ENCODE measurements at regions not wholly inside any gene's neighbourhood (a gene's known extent, or its start where the extent isn't known, plus 50 kb on each side); places are given as distances from the start of the nearest gene placed in this dataset.

GRCh38 chr14:79967453-79967852 is 243.9 kb downstream of the DIO2 start:
- Histone ChIP-seq H3K4me1 (no peaks in the 10 kb centered on the region), H3K4me3 (no peak overlapping the region), H3K27ac (no peak overlapping the region), H3K36me3 (replicated peaks in 1 of 2; ENCODE audit: insufficient read depth in 1 of 2, low read depth in 2 of 2) (no peaks in the 10 kb centered on the region), H3K27me3 (no peaks in the 10 kb centered on the region), H3K9me3 (no peaks in the 10 kb centered on the region)
- TF ChIP-seq POLR2A (IDR thresholded peaks at IDR 0.05) (no peak), CTCF (IDR thresholded peaks at IDR 0.05) (no peak)
- ATAC-seq (no peak), DNase-seq (no peak)
- 39 to 51% methylated on average over 2 of the region's 2 CpGs for WGBS, 2 donors
- intact Hi-C loops (cut with DNase I): no loop called here

- Histone ChIP-seq H3K27me3 (no peaks in the 10 kb centered on the region), H3K36me3 (replicated peaks in 1 of 2; ENCODE audit: insufficient read depth in 1 of 2, low read depth in 2 of 2) (no peaks in the 10 kb centered on the region), H3K4me3 (no peak overlapping the region), H3K27ac (no peak overlapping the region), H3K9me3 (no peaks in the 10 kb centered on the region), H3K4me1 (no peaks in the 10 kb centered on the region)
- DNase-seq (no peak), ATAC-seq (no peak)
- intact Hi-C loops (cut with DNase I): no loop called here
- no peak for TF ChIP-seq POLR2A (IDR thresholded peaks at IDR 0.05)
- TF ChIP-seq CTCF (IDR thresholded peaks at IDR 0.05): no peak
These were observed 244.3 kb downstream of the DIO2 start for GRCh38 chr14:79967001-79967400.

- no peaks in the 10 kb centered on the region for H3K36me3 ChIP-seq (replicated peaks in 1 of 2; ENCODE audit: insufficient read depth in 1 of 2, low read depth in 2 of 2)
- intact Hi-C loops (cut with DNase I): no loop called here
- H3K9me3 ChIP-seq: no peaks in the 10 kb centered on the region
- TF ChIP-seq POLR2A (IDR thresholded peaks at IDR 0.05) (no peak), CTCF (IDR thresholded peaks at IDR 0.05) (no peak)
- no peak for ATAC-seq
- H3K27ac ChIP-seq: no peak overlapping the region
- DNase-seq: no peak
- H3K4me3 ChIP-seq: no peak overlapping the region
- 77 to 83% methylated on average over 2 of the region's 2 CpGs for WGBS, 2 donors
- H3K4me1 ChIP-seq: no peaks in the 10 kb centered on the region
- H3K27me3 ChIP-seq: no peaks in the 10 kb centered on the region
These were observed 245.4 kb downstream of the DIO2 start for GRCh38 chr14:79965896-79966295.

- Histone ChIP-seq H3K27me3 (no peaks in the 10 kb centered on the region), H3K4me1 (no peaks in the 10 kb centered on the region), H3K9me3 (no peaks in the 10 kb centered on the region), H3K4me3 (no peak overlapping the region), H3K36me3 (replicated peaks in 1 of 2; ENCODE audit: insufficient read depth in 1 of 2, low read depth in 2 of 2) (no peaks in the 10 kb centered on the region), H3K27ac (no peak overlapping the region)
- DNase-seq: no peak
- ATAC-seq: no peak
- intact Hi-C loops (cut with DNase I): no loop called here
- TF ChIP-seq CTCF (IDR thresholded peaks at IDR 0.05) (no peak), POLR2A (IDR thresholded peaks at IDR 0.05) (no peak)
- WGBS, 2 donors: 52 to 53% methylated on average over 2 of the region's 2 CpGs
These were observed 250.1 kb downstream of the DIO2 start for GRCh38 chr14:79961197-79961596.

GRCh38 chr14:79960288-79960687 is 251.0 kb downstream of the DIO2 start:
- DNase-seq (no peak), ATAC-seq (no peak)
- WGBS, 2 donors: 58% methylated on average over 3 of the region's 3 CpGs
- Histone ChIP-seq H3K27ac (no peak overlapping the region), H3K27me3 (no peaks in the 10 kb centered on the region), H3K36me3 (replicated peaks in 1 of 2; ENCODE audit: insufficient read depth in 1 of 2, low read depth in 2 of 2) (no peaks in the 10 kb centered on the region), H3K9me3 (no peaks in the 10 kb centered on the region), H3K4me3 (no peak overlapping the region), H3K4me1 (no peaks in the 10 kb centered on the region)
- TF ChIP-seq POLR2A (IDR thresholded peaks at IDR 0.05) (no peak), CTCF (IDR thresholded peaks at IDR 0.05) (no peak)
- intact Hi-C loops (cut with DNase I): no loop called here

Measured in body of pancreas (tissue), 4 donors.